ENCODE measurements at regions not wholly inside any gene's neighbourhood (a gene's known extent, or its start where the extent isn't known, plus 50 kb on each side); places are given as distances from the start of the nearest gene placed in this dataset.
A peak's percentile ranks its signal among the peaks of the same experiment; 100 is the strongest.

DNA sequence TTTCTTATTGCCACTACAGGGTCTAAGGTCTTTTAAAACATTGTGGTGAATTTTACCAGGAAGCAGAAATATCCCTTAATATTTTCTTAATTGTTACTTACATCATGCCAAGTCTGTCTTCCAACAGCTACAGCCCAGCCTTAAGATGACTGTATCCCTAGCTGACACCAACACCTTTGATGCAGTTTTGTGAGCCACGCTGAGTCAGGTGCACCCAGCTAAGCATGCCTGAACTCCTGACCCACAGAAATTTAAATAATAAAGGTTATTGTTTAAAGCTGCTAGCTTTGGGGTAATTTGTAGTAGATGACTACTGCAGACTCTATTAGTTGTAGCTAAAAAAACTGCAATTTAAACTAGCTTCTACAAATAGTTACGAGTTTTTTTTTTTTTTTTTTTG is 1757.9 kb upstream of the LRRTM1 start:
- Histone ChIP-seq H3K4me3 (no peak overlapping the region), H3K9me3 (no peaks in the 10 kb centered on the region), H3K4me1 (no peaks in the 10 kb centered on the region), H3K36me3 (no peaks in the 10 kb centered on the region), H3K27me3 (no peaks in the 10 kb centered on the region), H3K27ac (no peak overlapping the region)
- WGBS, 2 donors, result 68 to 71% methylated on average over 2 of the region's 2 CpGs
- TF ChIP-seq POLR2AphosphoS5 (IDR thresholded peaks at IDR 0.05), result no peak
- no peak for TF ChIP-seq EP300 (IDR thresholded peaks at IDR 0.05)
- TF ChIP-seq, protein P1, sequence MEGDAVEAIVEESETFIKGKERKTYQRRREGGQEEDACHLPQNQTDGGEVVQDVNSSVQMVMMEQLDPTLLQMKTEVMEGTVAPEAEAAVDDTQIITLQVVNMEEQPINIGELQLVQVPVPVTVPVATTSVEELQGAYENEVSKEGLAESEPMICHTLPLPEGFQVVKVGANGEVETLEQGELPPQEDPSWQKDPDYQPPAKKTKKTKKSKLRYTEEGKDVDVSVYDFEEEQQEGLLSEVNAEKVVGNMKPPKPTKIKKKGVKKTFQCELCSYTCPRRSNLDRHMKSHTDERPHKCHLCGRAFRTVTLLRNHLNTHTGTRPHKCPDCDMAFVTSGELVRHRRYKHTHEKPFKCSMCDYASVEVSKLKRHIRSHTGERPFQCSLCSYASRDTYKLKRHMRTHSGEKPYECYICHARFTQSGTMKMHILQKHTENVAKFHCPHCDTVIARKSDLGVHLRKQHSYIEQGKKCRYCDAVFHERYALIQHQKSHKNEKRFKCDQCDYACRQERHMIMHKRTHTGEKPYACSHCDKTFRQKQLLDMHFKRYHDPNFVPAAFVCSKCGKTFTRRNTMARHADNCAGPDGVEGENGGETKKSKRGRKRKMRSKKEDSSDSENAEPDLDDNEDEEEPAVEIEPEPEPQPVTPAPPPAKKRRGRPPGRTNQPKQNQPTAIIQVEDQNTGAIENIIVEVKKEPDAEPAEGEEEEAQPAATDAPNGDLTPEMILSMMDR (IDR thresholded peaks at IDR 0.05), result no peak
- TF ChIP-seq POLR2A (IDR thresholded peaks at IDR 0.05), result no peak
- DNase-seq, result no peak
- ATAC-seq (ENCODE audit: low FRiP score in 2 of 2), result no peak

DNA sequence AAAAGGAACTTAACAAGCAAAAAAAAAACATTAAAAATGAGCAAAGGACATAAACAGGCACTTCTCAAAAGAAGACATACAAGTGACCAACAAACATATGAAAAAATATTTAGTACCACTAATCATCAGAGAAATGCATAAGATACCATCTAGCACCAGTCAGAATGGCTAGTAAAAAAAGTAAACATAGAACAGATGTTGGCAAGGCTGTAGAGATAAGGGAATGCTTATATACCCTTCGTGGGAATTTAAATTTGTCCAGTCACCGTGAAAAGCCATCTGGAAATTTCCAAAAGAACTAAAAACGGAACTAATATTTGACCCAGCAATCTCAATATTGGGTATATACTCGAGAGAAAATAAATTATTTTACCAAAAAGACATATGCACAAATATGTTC is 1751.3 kb upstream of the LRRTM1 start:
- Histone ChIP-seq H3K4me3 (no peak overlapping the region), H3K27me3 (no peaks in the 10 kb centered on the region), H3K36me3 (no peaks in the 10 kb centered on the region), H3K4me1 (no peaks in the 10 kb centered on the region), H3K9me3 (no peaks in the 10 kb centered on the region), H3K27ac (no peak overlapping the region)
- ATAC-seq (ENCODE audit: low FRiP score in 2 of 2), result no peak
- WGBS, 2 donors, result 47 to 54% methylated on average over 4 of the region's 4 CpGs
- no peak for TF ChIP-seq POLR2AphosphoS5 (IDR thresholded peaks at IDR 0.05)
- TF ChIP-seq, protein P1 (IDR thresholded peaks at IDR 0.05), result no peak
- TF ChIP-seq EP300 (IDR thresholded peaks at IDR 0.05), result no peak
- no peak for TF ChIP-seq POLR2A (IDR thresholded peaks at IDR 0.05)
- DNase-seq, result no peak

DNA sequence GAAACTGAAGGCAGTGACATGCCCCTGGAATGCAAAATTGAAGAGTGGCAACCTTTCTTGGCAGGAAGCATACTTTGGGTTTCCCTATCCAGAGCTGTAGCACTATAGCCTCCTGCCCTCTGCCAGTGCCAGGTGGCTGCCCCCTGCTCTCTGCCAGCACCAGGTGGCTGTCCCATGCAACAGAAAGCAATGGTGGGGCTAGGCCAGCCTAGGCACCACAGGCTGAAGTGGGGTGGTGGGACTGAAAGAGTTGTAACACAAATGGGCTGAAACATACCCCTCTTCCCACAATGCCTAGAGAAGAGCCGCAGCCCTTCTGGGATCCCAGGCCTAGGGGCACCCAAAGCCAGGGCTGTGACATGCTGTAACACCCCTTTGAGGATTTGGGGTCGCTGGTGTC is 1739.3 kb upstream of the LRRTM1 start:
- H3K36me3 ChIP-seq, result no peaks in the 10 kb centered on the region
- no peaks in the 10 kb centered on the region for H3K4me1 ChIP-seq
- peaks cover 0 to 4% (median 2%) of the 10 kb centered on the region in 4 donors for H3K9me3 ChIP-seq
- H3K27me3 ChIP-seq, result no peaks in the 10 kb centered on the region
- 67 to 83% methylated on average over 1 to 2 of the region's 2 CpGs for WGBS, 2 donors
- TF ChIP-seq, protein P1 (IDR thresholded peaks at IDR 0.05), result no peak
- no peak for TF ChIP-seq POLR2AphosphoS5 (IDR thresholded peaks at IDR 0.05)
- TF ChIP-seq EP300 (IDR thresholded peaks at IDR 0.05), result no peak
- TF ChIP-seq POLR2A (IDR thresholded peaks at IDR 0.05), result no peak
- ATAC-seq (ENCODE audit: low FRiP score in 2 of 2), result no peak
- DNase-seq, result peak in 1 of 2 donors; percentile 8
- H3K4me3 ChIP-seq, result no peak overlapping the region
- H3K27ac ChIP-seq, result no peak overlapping the region

DNA sequence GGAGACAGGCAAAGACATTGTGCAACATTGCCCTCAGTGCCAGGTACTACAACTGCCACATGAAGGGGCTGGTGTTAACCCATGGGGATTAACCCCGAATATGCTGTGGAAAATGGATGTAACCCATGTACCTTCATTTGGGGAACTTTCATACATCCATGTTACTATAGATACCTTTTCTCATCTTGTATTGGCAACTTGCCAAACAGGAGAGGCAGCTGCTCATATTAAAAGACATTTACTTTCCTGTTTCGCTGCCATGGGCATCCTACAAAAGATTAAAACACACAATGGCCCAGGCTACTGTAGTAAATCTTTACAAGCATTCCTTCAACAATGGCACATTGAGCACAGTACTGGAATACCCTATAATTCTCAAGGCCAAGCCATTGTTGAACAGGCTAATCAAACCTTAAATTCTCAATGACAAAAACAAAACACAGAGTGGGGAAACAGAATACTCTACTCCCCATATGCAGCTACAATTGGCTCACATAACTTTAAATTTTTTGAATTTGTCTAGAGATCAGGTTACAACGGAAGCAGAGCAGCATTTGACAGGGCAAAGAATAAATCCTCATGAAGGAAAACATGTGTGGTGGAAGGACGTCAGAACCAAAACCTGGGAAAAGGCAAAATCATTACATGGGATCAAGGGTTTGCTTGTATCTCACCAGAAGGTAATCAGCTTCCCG is 1723.5 kb upstream of the LRRTM1 start:
- ATAC-seq (ENCODE audit: low FRiP score in 2 of 2) (no peak), DNase-seq (no peak)
- no peak overlapping the region for H3K27ac ChIP-seq
- H3K4me1 ChIP-seq, result no peaks in the 10 kb centered on the region
- WGBS, 2 donors, result 67 to 74% methylated on average over 5 of the region's 5 CpGs
- H3K27me3 ChIP-seq, result no peaks in the 10 kb centered on the region
- no peaks in the 10 kb centered on the region for H3K36me3 ChIP-seq
- H3K9me3 ChIP-seq, result no peaks in the 10 kb centered on the region
- no peak overlapping the region for H3K4me3 ChIP-seq
- TF ChIP-seq, protein P1 (IDR thresholded peaks at IDR 0.05), result no peak
- TF ChIP-seq EP300 (IDR thresholded peaks at IDR 0.05), result no peak
- no peak for TF ChIP-seq POLR2A (IDR thresholded peaks at IDR 0.05)
- no peak for TF ChIP-seq POLR2AphosphoS5 (IDR thresholded peaks at IDR 0.05)

DNA sequence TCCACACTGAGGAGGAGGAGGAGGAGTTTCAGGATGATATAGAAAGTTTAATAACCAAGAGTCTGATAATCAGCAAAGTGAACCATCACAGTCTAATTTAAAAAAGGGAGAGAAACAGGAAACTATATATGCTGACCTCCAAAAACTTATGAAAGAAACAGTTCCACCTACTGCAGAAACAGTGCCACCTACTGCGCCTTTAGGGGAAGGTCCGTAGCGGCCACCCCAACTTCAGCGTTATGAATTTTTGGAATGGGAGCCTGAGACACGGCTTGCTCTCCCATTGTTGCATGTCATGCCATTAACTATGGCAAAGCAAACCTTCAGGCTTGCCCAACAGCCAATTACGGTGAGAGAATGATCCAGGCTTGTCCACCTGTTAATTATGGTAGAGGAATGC is 1719.2 kb upstream of the LRRTM1 start:
- no peak overlapping the region for H3K27ac ChIP-seq
- H3K36me3 ChIP-seq, result no peaks in the 10 kb centered on the region
- no peaks in the 10 kb centered on the region for H3K4me1 ChIP-seq
- no peak overlapping the region for H3K4me3 ChIP-seq
- H3K27me3 ChIP-seq, result no peaks in the 10 kb centered on the region
- no peaks in the 10 kb centered on the region for H3K9me3 ChIP-seq
- WGBS, 2 donors, result 52 to 62% methylated on average over 6 of the region's 6 CpGs
- ATAC-seq (ENCODE audit: low FRiP score in 2 of 2) (no peak), DNase-seq (no peak)
- TF ChIP-seq, protein P1 (IDR thresholded peaks at IDR 0.05), result no peak
- TF ChIP-seq POLR2AphosphoS5 (IDR thresholded peaks at IDR 0.05) (no peak), EP300 (IDR thresholded peaks at IDR 0.05) (no peak), POLR2A (IDR thresholded peaks at IDR 0.05) (no peak)

Measured in upper lobe of left lung (tissue), 6 donors.